A673 (cell line): ENCODE measurements at regions not wholly inside any gene's neighbourhood (a gene's known extent, or its start where the extent isn't known, plus 50 kb on each side); places are given as distances from the start of the nearest gene placed in this dataset.

ENCODE experiments used
- BruUV-seq: library from RNA; stranded (reverse); fragments of 400-500 nt; replicated peaks from 2 replicates; lab custom pipeline; 2021; lab: Mats Ljungman, UMichigan
- CTCF ChIA-PET: fragments of 300-600 bp; sonication (Branson Sonifier 250); formaldehyde crosslinking; loops from one replicate; lab custom pipeline; 2022; ENCODE audit warnings: antibody characterized with exemption; lab: Charles Lee
- POLR2A ChIA-PET: fragments of 300-600 bp; sonication (Branson Sonifier 250); formaldehyde crosslinking; loops from one replicate; lab custom pipeline; 2022; ENCODE audit warnings: antibody characterized with exemption; ENCODE audit not compliant: low non-redundant PET; lab: Charles Lee
- DNase-seq: peaks from one replicate; pipeline ENCODE4 v3.0.0-alpha.2; 2015; ENCODE audit warnings: low spot score
- H3K27ac ChIP-seq: fragments of 200-600 bp; sonication (generic); 2 replicates; pipeline ENCODE4 v1.5.1; 2016; ENCODE audit warnings: mixed run types, low read depth, mild to moderate bottlenecking, mixed read lengths, antibody characterized with exemption, low read length; ENCODE audit not compliant: poor library complexity, severe bottlenecking
- H3K27me3 ChIP-seq: fragments of 200-600 bp; sonication (generic); replicated peaks from 2 replicates; pipeline ENCODE4 v1.6.1; 2017; ENCODE audit warnings: mixed run types, low read depth, mild to moderate bottlenecking, mixed read lengths, antibody characterized with exemption, low read length; ENCODE audit not compliant: insufficient read depth, poor library complexity
- H3K36me3 ChIP-seq: fragments of 200-600 bp; sonication (generic); 2 replicates; pipeline ENCODE4 v1.6.1; 2016; ENCODE audit warnings: mixed run types, mild to moderate bottlenecking, mixed read lengths, antibody characterized with exemption, low read length; ENCODE audit not compliant: insufficient read depth, poor library complexity, severe bottlenecking
- H3K4me1 ChIP-seq: fragments of 200-600 bp; sonication (generic); 2 replicates; pipeline ENCODE4 v1.6.1; 2017; ENCODE audit warnings: mixed run types, mild to moderate bottlenecking, mixed read lengths, antibody characterized with exemption, low read length; ENCODE audit not compliant: insufficient read depth, poor library complexity, severe bottlenecking
- H3K4me3 ChIP-seq: fragments of 200-600 bp; sonication (generic); 2 replicates; pipeline ENCODE4 v1.5.1; 2016; ENCODE audit warnings: low read depth, mixed run types, mild to moderate bottlenecking, mixed read lengths, low read length; ENCODE audit not compliant: poor library complexity, severe bottlenecking
- H3K9me3 ChIP-seq: fragments of 200-600 bp; sonication (generic); 2 replicates; pipeline ENCODE4 v1.6.1; 2016; ENCODE audit warnings: mixed run types, low read depth, mild to moderate bottlenecking, mixed read lengths, antibody characterized with exemption, low read length; ENCODE audit not compliant: poor library complexity, severe bottlenecking
- CTCF ChIP-seq: fragments of 300-800, 200-600 bp; sonication (generic); conservative IDR thresholded peaks from 2 replicates; pipeline ENCODE4 v1.5.1; 2017; ENCODE audit warnings: low read depth, mild to moderate bottlenecking, antibody characterized with exemption, low read length, moderate library complexity, mixed read lengths
- EZH2 ChIP-seq: fragments of 200-600 bp; sonication (generic); IDR thresholded peaks from 2 replicates; pipeline ENCODE4 v1.6.1; 2017; ENCODE audit warnings: borderline replicate concordance, low read depth, mild to moderate bottlenecking, mixed read lengths, antibody characterized with exemption, low read length; ENCODE audit not compliant: poor library complexity, severe bottlenecking
- intact Hi-C: fragments of 100-400 bp; cut with micrococcal nuclease; formaldehyde crosslinking; loops from one replicate; pipeline ENCODE4 v1.10.0; 2022; ENCODE audit not compliant: unreplicated experiment

- H3K4me3 ChIP-seq: no peak overlapping the region
- no peaks in the 10 kb centered on the region for H3K36me3 ChIP-seq
- H3K9me3 ChIP-seq: no peaks in the 10 kb centered on the region
- no peaks in the 10 kb centered on the region for H3K27me3 ChIP-seq
- H3K4me1 ChIP-seq: peaks cover 12% of the 10 kb centered on the region
- intact Hi-C loops: no loop called here
- DNase-seq: no peak
- TF ChIP-seq CTCF: no peak
- TF ChIP-seq EZH2: no peak
- CTCF ChIA-PET: no interaction called here
- H3K27ac ChIP-seq: no peak overlapping the region
- POLR2A ChIA-PET: no interaction called here
- BruUV-seq: no TSS peak
Measured at GRCh38 chr10:10788761-10789160, 228.9 kb upstream of the CELF2 start.

GRCh38 chr10:10791869-10792268 lies 225.8 kb upstream of the CELF2 start:
- no peak for DNase-seq
- H3K9me3 ChIP-seq: no peaks in the 10 kb centered on the region
- intact Hi-C loops: no loop called here
- ChIA-PET POLR2A (no interaction called here), CTCF (no interaction called here)
- no peak overlapping the region for H3K4me3 ChIP-seq
- H3K27ac ChIP-seq: no peak overlapping the region
- TF ChIP-seq EZH2 (no peak), CTCF (no peak)
- H3K4me1 ChIP-seq: peaks cover 4% of the 10 kb centered on the region
- H3K36me3 ChIP-seq: no peaks in the 10 kb centered on the region
- H3K27me3 ChIP-seq: no peaks in the 10 kb centered on the region
- BruUV-seq: no TSS peak

GRCh38 chr10:10792681-10793080 lies 225.0 kb upstream of the CELF2 start:
- H3K27me3 ChIP-seq: peaks cover 4% of the 10 kb centered on the region
- BruUV-seq: no TSS peak
- ChIA-PET POLR2A (no interaction called here), CTCF (no interaction called here)
- DNase-seq: peak; percentile 80
- H3K4me3 ChIP-seq: no peak overlapping the region
- H3K4me1 ChIP-seq: peaks cover 4% of the 10 kb centered on the region
- no peaks in the 10 kb centered on the region for H3K9me3 ChIP-seq
- TF ChIP-seq EZH2 (no peak), CTCF (no peak)
- H3K27ac ChIP-seq: no peak overlapping the region
- no peaks in the 10 kb centered on the region for H3K36me3 ChIP-seq
- intact Hi-C loops: no loop called here
